ENCODE measurements at regions not wholly inside any gene's neighbourhood (a gene's known extent, or its start where the extent isn't known, plus 50 kb on each side); places are given as distances from the start of the nearest gene placed in this dataset.

GRCh38 chr4:60122820-60123219 lies 1077.3 kb upstream of the ADGRL3 start:
- TF ChIP-seq POLR2A (IDR thresholded peaks at IDR 0.05), result no peak
- TF ChIP-seq, protein P1, sequence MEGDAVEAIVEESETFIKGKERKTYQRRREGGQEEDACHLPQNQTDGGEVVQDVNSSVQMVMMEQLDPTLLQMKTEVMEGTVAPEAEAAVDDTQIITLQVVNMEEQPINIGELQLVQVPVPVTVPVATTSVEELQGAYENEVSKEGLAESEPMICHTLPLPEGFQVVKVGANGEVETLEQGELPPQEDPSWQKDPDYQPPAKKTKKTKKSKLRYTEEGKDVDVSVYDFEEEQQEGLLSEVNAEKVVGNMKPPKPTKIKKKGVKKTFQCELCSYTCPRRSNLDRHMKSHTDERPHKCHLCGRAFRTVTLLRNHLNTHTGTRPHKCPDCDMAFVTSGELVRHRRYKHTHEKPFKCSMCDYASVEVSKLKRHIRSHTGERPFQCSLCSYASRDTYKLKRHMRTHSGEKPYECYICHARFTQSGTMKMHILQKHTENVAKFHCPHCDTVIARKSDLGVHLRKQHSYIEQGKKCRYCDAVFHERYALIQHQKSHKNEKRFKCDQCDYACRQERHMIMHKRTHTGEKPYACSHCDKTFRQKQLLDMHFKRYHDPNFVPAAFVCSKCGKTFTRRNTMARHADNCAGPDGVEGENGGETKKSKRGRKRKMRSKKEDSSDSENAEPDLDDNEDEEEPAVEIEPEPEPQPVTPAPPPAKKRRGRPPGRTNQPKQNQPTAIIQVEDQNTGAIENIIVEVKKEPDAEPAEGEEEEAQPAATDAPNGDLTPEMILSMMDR (IDR thresholded peaks at IDR 0.05), result no peak
- no peak for TF ChIP-seq POLR2AphosphoS5 (IDR thresholded peaks at IDR 0.05)

Data from sigmoid colon (tissue), 4 donors.